ENCODE measurements at regions not wholly inside any gene's neighbourhood (a gene's known extent, or its start where the extent isn't known, plus 50 kb on each side); places are given as distances from the start of the nearest gene placed in this dataset.

GRCh38 chr7:56537477-56537876, 421.3 kb upstream of the NUPR2 start:
- Histone ChIP-seq H3K4me3 (ENCODE audit: low read depth in 2 of 2, low read length in 1 of 2) (peak overlapping the region in 1 of 2 experiments; percentile 35; a peak in 2 of 4 replicates), H3K79me2 (ENCODE audit: insufficient read depth) (no peaks in the 10 kb centered on the region), H3K4me1 (ENCODE audit: control insufficient read depth in 1 of 2, insufficient read depth in 2 of 2, low read depth in 1 of 2, low read length in 1 of 2) (no peaks in the 10 kb centered on the region; a peak in 1 of 4 replicates), H4K20me1 (ENCODE audit: insufficient read depth) (no peaks in the 10 kb centered on the region), H3F3A (replicated peaks; ENCODE audit: insufficient read depth) (no peaks in the 10 kb centered on the region), H3K9me2 (no peaks in the 10 kb centered on the region), H3K27ac (ENCODE audit: low read depth in 2 of 2, low read length in 1 of 2) (peak overlapping the region in 1 of 2 experiments; percentile 23; a peak in 1 of 4 replicates), H3K9me3 (no peaks in the 10 kb centered on the region), H3K9ac (no peak overlapping the region), H3K27me3 (ENCODE audit: insufficient read depth) (no peaks in the 10 kb centered on the region), H3K36me3 (replicated peaks in 1 of 2; ENCODE audit: control insufficient read depth in 1 of 2, insufficient read depth in 2 of 2, low read length in 1 of 2) (no peaks in the 10 kb centered on the region), H3K4me2 (no peak overlapping the region), H2AFZ (ENCODE audit: low read depth) (no peak overlapping the region)
- ChIA-PET POLR2A (interaction anchor here (1.0 kb wide), 1 partner anchor 90 kb away, joined by 3 read pairs; no protein-coding TSS in a partner anchor), CTCF (no interaction called here)
- TF ChIP-seq POLR2AphosphoS5 (IDR thresholded peaks at IDR 0.05; ENCODE audit: low read depth, low read length), result no peak
- TF ChIP-seq SMC3 (IDR thresholded peaks at IDR 0.05; ENCODE audit: low read depth, low read length), result no peak
- TF ChIP-seq TAF1 (IDR thresholded peaks at IDR 0.05; ENCODE audit: borderline replicate concordance, low read depth, low read length), result no peak
- TF ChIP-seq, protein P1, sequence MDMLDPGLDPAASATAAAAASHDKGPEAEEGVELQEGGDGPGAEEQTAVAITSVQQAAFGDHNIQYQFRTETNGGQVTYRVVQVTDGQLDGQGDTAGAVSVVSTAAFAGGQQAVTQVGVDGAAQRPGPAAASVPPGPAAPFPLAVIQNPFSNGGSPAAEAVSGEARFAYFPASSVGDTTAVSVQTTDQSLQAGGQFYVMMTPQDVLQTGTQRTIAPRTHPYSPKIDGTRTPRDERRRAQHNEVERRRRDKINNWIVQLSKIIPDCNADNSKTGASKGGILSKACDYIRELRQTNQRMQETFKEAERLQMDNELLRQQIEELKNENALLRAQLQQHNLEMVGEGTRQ (IDR thresholded peaks at IDR 0.05; ENCODE audit: borderline replicate concordance, low read depth, low read length), result no peak
- TF ChIP-seq NFIC (IDR thresholded peaks at IDR 0.05; ENCODE audit: borderline replicate concordance), result no peak
- no peak for TF ChIP-seq SIN3A (IDR thresholded peaks at IDR 0.05; ENCODE audit: borderline replicate concordance, low read depth, low read length)
- TF ChIP-seq JUND (IDR thresholded peaks at IDR 0.05), result no peak
- TF ChIP-seq, protein P2, sequence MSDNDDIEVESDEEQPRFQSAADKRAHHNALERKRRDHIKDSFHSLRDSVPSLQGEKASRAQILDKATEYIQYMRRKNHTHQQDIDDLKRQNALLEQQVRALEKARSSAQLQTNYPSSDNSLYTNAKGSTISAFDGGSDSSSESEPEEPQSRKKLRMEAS (IDR thresholded peaks at IDR 0.05; ENCODE audit: low read depth), result no peak
- TF ChIP-seq TCF12 (IDR thresholded peaks at IDR 0.05), result no peak
- TF ChIP-seq RAD21 (IDR thresholded peaks at IDR 0.05; ENCODE audit: low read length), result no peak
- no peak for TF ChIP-seq RXRA (IDR thresholded peaks at IDR 0.05; ENCODE audit: borderline replicate concordance, low read depth)
- TF ChIP-seq EZH2phosphoT487 (IDR thresholded peaks at IDR 0.05; ENCODE audit: borderline replicate concordance, low read depth), result no peak
- no peak for TF ChIP-seq YY1 (IDR thresholded peaks at IDR 0.05; ENCODE audit: low read depth)
- TF ChIP-seq EP300 (IDR thresholded peaks at IDR 0.05; ENCODE audit: borderline replicate concordance in 1 of 2, low read depth in 1 of 2, low read length in 1 of 2), result no peak
- TF ChIP-seq, protein P3, sequence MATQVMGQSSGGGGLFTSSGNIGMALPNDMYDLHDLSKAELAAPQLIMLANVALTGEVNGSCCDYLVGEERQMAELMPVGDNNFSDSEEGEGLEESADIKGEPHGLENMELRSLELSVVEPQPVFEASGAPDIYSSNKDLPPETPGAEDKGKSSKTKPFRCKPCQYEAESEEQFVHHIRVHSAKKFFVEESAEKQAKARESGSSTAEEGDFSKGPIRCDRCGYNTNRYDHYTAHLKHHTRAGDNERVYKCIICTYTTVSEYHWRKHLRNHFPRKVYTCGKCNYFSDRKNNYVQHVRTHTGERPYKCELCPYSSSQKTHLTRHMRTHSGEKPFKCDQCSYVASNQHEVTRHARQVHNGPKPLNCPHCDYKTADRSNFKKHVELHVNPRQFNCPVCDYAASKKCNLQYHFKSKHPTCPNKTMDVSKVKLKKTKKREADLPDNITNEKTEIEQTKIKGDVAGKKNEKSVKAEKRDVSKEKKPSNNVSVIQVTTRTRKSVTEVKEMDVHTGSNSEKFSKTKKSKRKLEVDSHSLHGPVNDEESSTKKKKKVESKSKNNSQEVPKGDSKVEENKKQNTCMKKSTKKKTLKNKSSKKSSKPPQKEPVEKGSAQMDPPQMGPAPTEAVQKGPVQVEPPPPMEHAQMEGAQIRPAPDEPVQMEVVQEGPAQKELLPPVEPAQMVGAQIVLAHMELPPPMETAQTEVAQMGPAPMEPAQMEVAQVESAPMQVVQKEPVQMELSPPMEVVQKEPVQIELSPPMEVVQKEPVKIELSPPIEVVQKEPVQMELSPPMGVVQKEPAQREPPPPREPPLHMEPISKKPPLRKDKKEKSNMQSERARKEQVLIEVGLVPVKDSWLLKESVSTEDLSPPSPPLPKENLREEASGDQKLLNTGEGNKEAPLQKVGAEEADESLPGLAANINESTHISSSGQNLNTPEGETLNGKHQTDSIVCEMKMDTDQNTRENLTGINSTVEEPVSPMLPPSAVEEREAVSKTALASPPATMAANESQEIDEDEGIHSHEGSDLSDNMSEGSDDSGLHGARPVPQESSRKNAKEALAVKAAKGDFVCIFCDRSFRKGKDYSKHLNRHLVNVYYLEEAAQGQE (IDR thresholded peaks at IDR 0.05; ENCODE audit: low read depth, low read length), result no peak
- no peak for TF ChIP-seq MXI1 (IDR thresholded peaks at IDR 0.05; ENCODE audit: low read depth, low read length)
- TF ChIP-seq, protein P4, sequence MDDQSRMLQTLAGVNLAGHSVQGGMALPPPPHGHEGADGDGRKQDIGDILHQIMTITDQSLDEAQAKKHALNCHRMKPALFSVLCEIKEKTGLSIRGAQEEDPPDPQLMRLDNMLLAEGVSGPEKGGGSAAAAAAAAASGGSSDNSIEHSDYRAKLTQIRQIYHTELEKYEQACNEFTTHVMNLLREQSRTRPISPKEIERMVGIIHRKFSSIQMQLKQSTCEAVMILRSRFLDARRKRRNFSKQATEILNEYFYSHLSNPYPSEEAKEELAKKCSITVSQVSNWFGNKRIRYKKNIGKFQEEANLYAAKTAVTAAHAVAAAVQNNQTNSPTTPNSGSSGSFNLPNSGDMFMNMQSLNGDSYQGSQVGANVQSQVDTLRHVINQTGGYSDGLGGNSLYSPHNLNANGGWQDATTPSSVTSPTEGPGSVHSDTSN (IDR thresholded peaks at IDR 0.05), result no peak
- no peak for TF ChIP-seq MEF2A (IDR thresholded peaks at IDR 0.05; ENCODE audit: borderline replicate concordance, low read depth)
- no peak for TF ChIP-seq FOXJ3 (CRISPR knock-in tag; IDR thresholded peaks at IDR 0.05)
- 23% methylated on average over 20 of the region's 20 CpGs for WGBS (ENCODE audit: low lambda C conversion rate)
- peak; percentile 31 for DNase-seq

All from SK-N-SH (cell line).